ENCODE measurements at regions not wholly inside any gene's neighbourhood (a gene's known extent, or its start where the extent isn't known, plus 50 kb on each side); places are given as distances from the start of the nearest gene placed in this dataset.
"Not testable (repeated sequence)": the region's sequence is repeated elsewhere in the genome, so short reads cannot be mapped to it uniquely, and the experiment has no call there.

DNA sequence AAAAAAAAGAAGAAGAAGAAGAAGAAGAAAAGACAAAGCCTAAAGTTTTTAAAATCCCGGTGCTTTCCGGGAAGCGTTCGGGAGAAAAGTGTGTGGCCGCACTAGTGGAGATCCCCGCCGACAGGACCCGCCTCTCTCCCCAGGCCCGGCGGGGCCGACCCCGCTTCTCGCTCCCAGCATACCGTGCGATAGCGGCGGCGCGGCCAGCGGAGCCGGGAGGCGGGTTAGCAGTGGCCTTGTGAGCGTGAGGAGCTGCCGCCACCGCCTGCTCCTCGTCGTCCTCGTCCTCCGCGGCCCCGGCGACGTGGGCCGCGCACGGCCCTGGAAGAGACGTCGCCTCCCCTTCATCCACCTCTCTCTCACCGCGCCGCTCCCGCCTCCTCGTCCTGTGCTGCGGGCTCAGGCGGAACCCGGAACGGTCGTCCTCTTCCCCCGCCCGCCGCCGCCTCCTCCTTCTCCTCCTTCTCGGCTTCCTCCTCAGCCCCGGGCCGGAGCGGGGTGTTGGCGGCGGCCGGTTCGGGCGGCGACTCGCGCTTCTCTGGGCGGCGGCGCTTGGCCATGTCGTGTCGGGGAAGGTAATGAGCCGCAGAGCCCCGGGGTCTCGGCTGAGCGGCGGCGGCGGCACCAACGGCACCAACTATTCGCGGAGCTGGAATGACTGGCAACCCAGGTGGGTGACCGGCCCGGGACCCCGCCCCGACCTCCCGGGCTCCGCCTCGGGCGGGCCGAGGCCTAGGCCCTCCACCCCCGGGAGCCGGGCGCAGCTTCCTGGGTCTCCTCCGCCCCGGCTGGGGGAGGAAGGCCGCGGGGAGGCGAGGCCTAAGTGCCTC is 62.6 kb upstream of the CDR2 start:
- ATAC-seq (peak; percentile 89), DNase-seq (ENCODE audit: low spot score) (peak; percentile 78)

- ATAC-seq: peak; percentile 74
- not testable (repeated sequence) for DNase-seq (ENCODE audit: low spot score)
Measured at GRCh38 chr16:22436326-22436822, 62.0 kb upstream of the CDR2 start.

DNA sequence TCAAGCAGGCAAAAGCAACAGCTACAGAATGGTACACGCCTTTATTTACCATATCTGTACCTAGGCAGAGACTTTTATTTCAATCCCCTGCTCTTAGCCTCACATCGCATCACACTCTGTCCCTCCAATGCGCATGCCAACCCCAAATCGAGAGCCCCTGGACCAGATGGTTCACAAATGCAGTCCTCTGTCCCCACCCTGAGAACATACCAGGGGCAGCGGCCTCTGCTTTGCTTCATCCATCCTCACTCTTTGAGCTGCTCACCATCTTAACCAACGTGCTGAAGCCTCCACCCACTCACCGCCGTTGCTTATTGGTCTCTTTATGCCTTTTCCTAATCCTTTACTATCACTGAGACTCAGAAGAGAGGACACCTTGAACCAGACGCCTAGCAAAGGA is 56.9 kb upstream of the CDR2 start:
- not testable (repeated sequence) for ATAC-seq; DNase-seq (ENCODE audit: low spot score)

GRCh38 chr16:22428654-22429053 is 54.2 kb upstream of the CDR2 start:
- DNase-seq (ENCODE audit: low spot score): no peak
- ATAC-seq: no peak

- no peak for DNase-seq (ENCODE audit: low spot score)
- no peak for ATAC-seq
Measured at GRCh38 chr16:22427556-22427955, 53.1 kb upstream of the CDR2 start.

- no peak for ATAC-seq
- DNase-seq (ENCODE audit: low spot score): no peak
Measured at GRCh38 chr16:22425847-22426246, 51.4 kb upstream of the CDR2 start.

DNA sequence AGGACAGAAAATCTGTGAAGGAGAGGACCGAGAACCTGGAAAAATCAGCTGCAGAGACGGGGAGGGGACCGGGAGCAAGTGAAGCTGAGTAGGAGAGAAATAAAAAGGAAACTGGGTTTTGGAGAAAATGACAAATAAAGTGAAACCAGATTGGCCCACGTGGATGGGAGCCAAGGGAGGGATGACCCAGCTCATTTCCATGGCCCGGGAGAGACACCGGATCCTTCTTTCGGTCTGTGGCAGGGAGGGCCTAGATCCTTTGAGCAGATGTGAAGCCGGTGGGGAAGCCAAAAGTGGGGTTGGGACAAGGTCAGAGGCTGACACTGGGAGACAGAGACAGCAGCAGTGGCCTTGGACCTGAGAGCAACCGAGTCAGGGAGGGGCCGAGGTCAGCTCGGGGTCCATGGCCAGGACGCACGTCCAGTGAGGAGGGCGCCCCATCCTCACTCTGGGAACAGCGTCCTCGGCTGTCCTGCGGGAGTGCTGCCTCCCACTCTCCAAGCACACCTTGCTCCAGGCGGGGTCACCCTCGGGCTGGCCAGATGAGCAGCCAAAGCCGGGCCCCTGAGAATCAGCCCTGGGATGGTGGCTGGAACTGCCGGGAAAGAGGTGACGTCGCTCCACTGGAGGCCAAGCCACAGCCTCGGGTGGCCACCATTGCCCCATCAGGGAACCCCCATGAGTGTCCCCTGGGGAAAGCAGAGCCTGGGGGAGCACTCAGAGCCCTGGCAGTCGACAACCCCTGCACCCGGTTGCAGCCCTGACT is 50.8 kb upstream of the CDR2 start:
- DNase-seq (ENCODE audit: low spot score): no peak
- ATAC-seq: peak; percentile 47

- ATAC-seq: peak; percentile 44
- no peak for DNase-seq (ENCODE audit: low spot score)
Measured at GRCh38 chr16:22424161-22424937, 49.9 kb upstream of the CDR2 start.

Data from left lobe of liver (tissue), 2 donors.